ES-I3 (cell line): ENCODE measurements at regions not wholly inside any gene's neighbourhood (a gene's known extent, or its start where the extent isn't known, plus 50 kb on each side); places are given as distances from the start of the nearest gene placed in this dataset.
"Not testable (repeated sequence)": the region's sequence is repeated elsewhere in the genome, so short reads cannot be mapped to it uniquely, and the experiment has no call there.

Experiments
- H3K36me3 ChIP-seq: 2 replicates; pipeline ENCODE4 v1.6.1; 2013; ENCODE audit warnings: mild to moderate bottlenecking, low read length, control low read depth, moderate library complexity; ENCODE audit not compliant: insufficient read depth
- H3K4me1 ChIP-seq: 2 replicates; pipeline ENCODE4 v1.6.1; 2013; ENCODE audit warnings: mild to moderate bottlenecking, control low read depth, low read length; ENCODE audit not compliant: insufficient read depth
- H3K9ac ChIP-seq: 2 replicates; pipeline ENCODE4 v1.6.1; 2013; ENCODE audit warnings: low read depth, mild to moderate bottlenecking, low read length, moderate library complexity
- H3K9me3 ChIP-seq: 2 replicates; pipeline ENCODE4 v1.6.1; 2013; ENCODE audit warnings: mild to moderate bottlenecking, low read length, moderate library complexity; ENCODE audit not compliant: control insufficient read depth, insufficient read depth

DNA sequence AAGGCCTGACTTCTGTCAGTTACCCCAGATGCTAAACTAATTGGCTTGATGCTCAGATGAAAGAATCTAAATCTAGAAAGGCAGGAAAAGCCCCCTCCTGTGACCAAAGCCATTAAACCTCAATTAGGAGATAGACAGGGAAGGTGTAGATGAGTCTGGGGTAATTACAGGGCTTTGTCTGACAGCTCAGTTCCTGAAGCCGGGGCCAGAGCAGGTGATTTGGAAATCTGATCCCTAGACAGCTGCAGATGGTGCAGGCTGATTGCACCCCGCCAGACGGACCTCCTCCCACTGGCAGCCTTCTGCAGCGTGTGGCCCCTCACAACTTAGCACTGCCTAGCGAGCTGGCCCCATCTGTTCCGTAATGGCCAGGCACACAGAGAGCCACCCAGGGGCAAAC is 395.1 kb downstream of the HLX start:
- H3K4me1 ChIP-seq: no peaks in the 10 kb centered on the region
- no peaks in the 10 kb centered on the region for H3K9me3 ChIP-seq
- H3K9ac ChIP-seq: no peak overlapping the region
- H3K36me3 ChIP-seq: no peaks in the 10 kb centered on the region; the same call in 1 of the 2 replicates

DNA sequence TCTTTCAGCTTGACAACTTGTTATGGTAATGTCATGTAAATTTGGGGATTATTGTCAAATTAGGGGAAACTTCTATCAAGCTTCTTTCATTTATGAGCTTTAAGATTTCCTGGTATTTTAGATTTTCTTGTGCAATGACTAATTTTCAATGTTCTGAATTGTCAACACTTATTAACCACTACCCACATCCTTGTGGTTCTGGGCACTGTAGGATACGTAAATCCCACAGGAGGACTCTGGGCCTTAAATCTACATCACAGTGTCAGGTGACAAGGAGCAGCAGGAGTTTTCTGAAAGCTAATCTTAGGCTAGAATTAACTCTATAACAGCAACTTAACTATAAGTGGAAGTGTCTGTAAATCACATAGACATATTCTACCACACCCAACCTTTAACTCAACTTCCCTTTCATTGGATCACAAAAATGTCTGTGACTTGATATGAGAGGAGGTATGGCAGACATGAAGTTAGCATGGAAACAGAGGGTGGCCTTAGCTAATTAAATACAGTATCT is 397.7 kb downstream of the HLX start:
- H3K9me3 ChIP-seq: no peaks in the 10 kb centered on the region
- no peaks in the 10 kb centered on the region for H3K36me3 ChIP-seq
- no peak overlapping the region for H3K9ac ChIP-seq
- no peaks in the 10 kb centered on the region for H3K4me1 ChIP-seq

- H3K36me3 ChIP-seq: no peaks in the 10 kb centered on the region
- no peak overlapping the region for H3K9ac ChIP-seq
- no peaks in the 10 kb centered on the region for H3K9me3 ChIP-seq
- no peaks in the 10 kb centered on the region for H3K4me1 ChIP-seq
Observed at GRCh38 chr1:221279146-221279545, 399.9 kb downstream of the HLX start.

- Histone ChIP-seq H3K9ac (no peak overlapping the region), H3K36me3 (no peaks in the 10 kb centered on the region), H3K4me1 (no peaks in the 10 kb centered on the region), H3K9me3 (no peaks in the 10 kb centered on the region)
Observed at GRCh38 chr1:221283532-221283931, 404.3 kb downstream of the HLX start.

GRCh38 chr1:221284028-221284427 is 404.8 kb downstream of the HLX start:
- Histone ChIP-seq H3K4me1 (no peaks in the 10 kb centered on the region), H3K9ac (no peak overlapping the region), H3K9me3 (no peaks in the 10 kb centered on the region), H3K36me3 (no peaks in the 10 kb centered on the region)

DNA sequence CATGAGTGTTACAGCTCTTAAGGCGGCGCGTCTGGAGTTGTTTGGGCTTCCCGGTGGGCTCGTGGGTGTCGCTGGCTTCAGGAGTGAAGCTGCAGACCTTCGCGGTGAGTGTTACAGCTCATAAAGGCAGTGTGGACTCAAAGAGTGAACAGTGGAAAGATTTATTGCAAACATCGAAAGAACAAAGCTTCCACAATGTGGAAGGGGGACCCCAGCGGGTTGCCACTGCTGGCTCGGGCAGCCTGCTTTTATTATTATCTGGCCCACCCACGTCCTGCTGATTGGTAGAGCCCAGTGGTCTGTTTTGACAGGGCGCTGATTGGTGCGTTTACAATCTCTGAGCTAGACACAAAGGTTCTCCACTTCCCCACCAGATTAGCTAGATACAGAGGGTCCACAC is 405.7 kb downstream of the HLX start:
- not testable (repeated sequence) for H3K4me1 ChIP-seq, H3K9ac ChIP-seq, H3K9me3 ChIP-seq, H3K36me3 ChIP-seq

- not testable (repeated sequence) for H3K9me3 ChIP-seq, H3K36me3 ChIP-seq, H3K9ac ChIP-seq, H3K4me1 ChIP-seq
Observed at GRCh38 chr1:221285458-221286210, 406.4 kb downstream of the HLX start.

GRCh38 chr1:221286399-221286798 is 407.2 kb downstream of the HLX start:
- H3K9me3 ChIP-seq: no peaks in the 10 kb centered on the region
- no peaks in the 10 kb centered on the region for H3K36me3 ChIP-seq

DNA sequence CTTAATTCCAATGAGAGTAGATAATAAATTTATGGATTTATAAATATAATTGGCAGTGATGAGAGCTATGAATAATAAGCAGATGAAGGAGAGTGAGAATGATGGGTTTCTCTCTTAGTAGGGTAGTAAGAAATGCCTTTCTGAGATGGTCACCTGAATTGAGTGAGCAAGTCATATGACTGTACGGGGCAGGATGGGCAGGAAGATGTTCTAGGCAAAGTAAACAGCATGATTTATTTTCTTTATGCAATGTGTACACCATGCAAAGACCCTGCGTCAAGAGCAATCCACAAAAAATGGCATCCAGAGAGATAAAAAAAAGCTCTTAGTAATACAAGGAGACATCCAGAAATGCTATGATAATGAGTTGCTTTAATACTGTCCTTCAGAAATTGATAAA is 409.9 kb downstream of the HLX start:
- peaks cover 5% of the 10 kb centered on the region for H3K4me1 ChIP-seq
- H3K36me3 ChIP-seq: no peaks in the 10 kb centered on the region
- no peaks in the 10 kb centered on the region; the same call in 1 of the 2 replicates for H3K9me3 ChIP-seq
- H3K9ac ChIP-seq: no peak overlapping the region

More at GRCh38 chr1:221286399-221286798, 407.2 kb downstream of the HLX start:
- Histone ChIP-seq H3K4me1 (no peaks in the 10 kb centered on the region), H3K9ac (no peak overlapping the region)

- peaks cover 5% of the 10 kb centered on the region for H3K4me1 ChIP-seq
- H3K9ac ChIP-seq: no peak overlapping the region
- H3K36me3 ChIP-seq: no peaks in the 10 kb centered on the region
- H3K9me3 ChIP-seq: no peaks in the 10 kb centered on the region; the same call in 1 of the 2 replicates
Observed at GRCh38 chr1:221290669-221291068, 411.4 kb downstream of the HLX start.

GRCh38 chr1:221291113-221291512 is 411.9 kb downstream of the HLX start:
- Histone ChIP-seq H3K36me3 (no peaks in the 10 kb centered on the region), H3K9ac (no peak overlapping the region), H3K4me1 (peaks cover 5% of the 10 kb centered on the region)

GRCh38 chr1:221292652-221293051 is 413.4 kb downstream of the HLX start:
- Histone ChIP-seq H3K9ac (no peak overlapping the region), H3K36me3 (no peaks in the 10 kb centered on the region), H3K4me1 (peaks cover 5% of the 10 kb centered on the region), H3K9me3 (no peaks in the 10 kb centered on the region; the same call in 1 of the 2 replicates)

More at GRCh38 chr1:221291113-221291512, 411.9 kb downstream of the HLX start:
- no peaks in the 10 kb centered on the region; the same call in 1 of the 2 replicates for H3K9me3 ChIP-seq

DNA sequence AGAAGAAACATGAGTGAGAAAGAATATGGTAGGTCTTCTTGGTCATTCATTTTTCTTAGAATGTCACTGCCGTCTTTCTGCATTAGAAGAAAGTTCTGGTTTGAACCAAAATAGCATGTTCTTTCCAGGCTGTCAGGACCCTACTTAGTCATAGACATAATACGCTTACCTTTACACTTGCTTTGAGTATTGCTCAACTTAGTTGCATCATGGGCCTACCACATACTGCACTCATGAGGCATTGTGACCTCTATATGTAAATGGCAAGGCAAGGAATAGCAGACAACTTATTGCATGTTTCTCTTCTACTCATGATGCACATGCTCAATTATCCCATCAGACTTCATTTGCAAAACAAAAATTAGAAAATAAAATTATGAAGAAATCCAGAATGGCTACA is 415.0 kb downstream of the HLX start:
- peaks cover 5% of the 10 kb centered on the region for H3K4me1 ChIP-seq
- no peak overlapping the region for H3K9ac ChIP-seq
- no peaks in the 10 kb centered on the region for H3K36me3 ChIP-seq
- H3K9me3 ChIP-seq: no peaks in the 10 kb centered on the region; the same call in 1 of the 2 replicates

DNA sequence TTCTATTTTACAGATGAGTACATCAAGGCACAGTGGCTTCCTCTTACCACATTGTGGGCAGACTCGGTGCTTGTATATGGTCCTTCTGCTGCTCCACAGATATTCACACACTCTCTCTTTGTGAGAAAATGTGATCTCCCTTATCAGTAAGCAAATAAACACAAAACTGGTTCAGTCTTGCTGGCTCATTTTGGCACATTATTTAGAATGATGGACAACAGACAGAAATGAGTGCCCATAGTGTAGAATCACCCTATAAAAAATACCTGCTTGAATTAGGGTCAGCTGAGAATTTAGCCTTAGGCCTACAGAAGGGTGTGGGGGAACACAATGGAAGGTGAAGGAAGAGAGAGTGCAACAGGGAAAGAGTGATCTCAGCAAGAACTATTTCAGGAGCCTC is 423.1 kb downstream of the HLX start:
- no peaks in the 10 kb centered on the region for H3K9me3 ChIP-seq

DNA sequence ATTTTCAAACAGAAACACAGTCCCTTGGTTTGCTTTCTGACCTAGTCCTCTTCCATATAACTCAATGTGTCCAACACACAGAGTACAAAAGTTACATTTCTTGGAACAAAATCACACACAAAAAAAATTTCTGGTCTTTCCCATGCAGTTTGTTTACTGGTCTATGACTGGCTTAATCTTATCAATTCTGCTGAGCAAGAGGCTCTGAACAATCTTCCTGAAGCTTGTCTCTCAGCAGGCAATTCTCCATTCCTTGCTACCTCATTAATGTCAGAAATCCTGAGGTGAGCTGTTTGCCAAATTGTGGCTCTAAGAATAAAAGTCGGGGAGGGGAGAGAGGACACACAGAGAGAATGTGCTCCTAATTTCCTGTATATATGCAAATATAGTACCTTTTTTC is 423.6 kb downstream of the HLX start:
- H3K4me1 ChIP-seq: peaks cover 7% of the 10 kb centered on the region; the same call in 1 of the 2 replicates
- no peak overlapping the region for H3K9ac ChIP-seq
- no peaks in the 10 kb centered on the region for H3K9me3 ChIP-seq
- no peaks in the 10 kb centered on the region for H3K36me3 ChIP-seq

More for the DNA sequence above, 423.1 kb downstream of the HLX start:
- H3K36me3 ChIP-seq: no peaks in the 10 kb centered on the region
- H3K4me1 ChIP-seq: peaks cover 7% of the 10 kb centered on the region; the same call in 1 of the 2 replicates
- no peak overlapping the region for H3K9ac ChIP-seq
